ENCODE measurements at regions not wholly inside any gene's neighbourhood (a gene's known extent, or its start where the extent isn't known, plus 50 kb on each side); places are given as distances from the start of the nearest gene placed in this dataset.

- no peak for TF ChIP-seq MAX (IDR thresholded peaks at IDR 0.05; ENCODE audit: low read depth)
- TF ChIP-seq EP300 (IDR thresholded peaks at IDR 0.05; ENCODE audit: borderline replicate concordance in 1 of 2, low read depth in 1 of 2, low read length in 1 of 2), result no peak
- no peak for TF ChIP-seq CTCF (IDR thresholded peaks at IDR 0.05)
- no peak for TF ChIP-seq NRF1 (IDR thresholded peaks at IDR 0.05; ENCODE audit: low read depth, low read length)
- no peak for TF ChIP-seq YY1 (IDR thresholded peaks at IDR 0.05; ENCODE audit: low read depth)
- TF ChIP-seq ELF1 (IDR thresholded peaks at IDR 0.05), result no peak
- TF ChIP-seq REST (IDR thresholded peaks at IDR 0.05; ENCODE audit: low read depth, low read length), result no peak
These were observed 1284.5 kb downstream of the EFNA5 start for GRCh38 chr5:106386287-106386686.
